ENCODE measurements at regions not wholly inside any gene's neighbourhood (a gene's known extent, or its start where the extent isn't known, plus 50 kb on each side); places are given as distances from the start of the nearest gene placed in this dataset.

DNA sequence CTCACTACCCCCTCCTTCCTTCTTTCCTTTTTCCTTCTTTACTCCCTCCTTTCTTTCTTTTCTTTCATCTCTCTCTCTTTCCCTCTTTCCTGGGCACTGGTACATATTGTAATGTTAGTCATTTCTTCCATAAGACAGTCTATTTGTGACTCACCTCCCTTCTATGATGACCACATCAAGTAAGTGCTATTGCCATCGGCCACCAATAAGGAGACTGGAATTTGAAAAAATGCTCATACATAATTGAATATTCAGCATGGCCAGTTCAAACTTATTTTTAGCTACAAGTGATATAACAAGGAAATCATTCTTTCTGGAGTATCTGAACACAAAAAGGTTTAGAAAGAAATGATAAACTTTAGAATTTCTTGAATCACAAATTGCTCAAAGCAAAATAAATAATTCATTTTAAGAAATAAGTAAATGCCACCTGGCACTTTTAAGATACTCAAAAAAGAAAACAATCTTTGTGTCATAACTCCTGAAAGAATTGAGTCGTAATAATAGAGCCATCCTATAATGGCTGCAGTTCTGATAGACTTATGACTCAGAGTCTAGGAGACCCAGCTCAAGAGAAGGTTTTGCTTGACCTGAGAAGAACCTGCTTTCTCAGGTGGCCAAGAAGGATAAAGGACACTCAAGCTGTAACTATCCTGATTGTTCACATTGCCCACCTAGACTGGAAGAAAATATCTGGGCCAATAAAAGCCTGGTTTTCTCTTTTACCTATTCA lies 51.6 kb upstream of the CCBE1 start:
- no peaks in the 10 kb centered on the region for H3K36me3 Mint-ChIP-seq (ENCODE audit: low read depth)
- H3K9me3 Mint-ChIP-seq (ENCODE audit: low read depth) = no peaks in the 10 kb centered on the region
- H3K4me1 Mint-ChIP-seq = no peaks in the 10 kb centered on the region
- intact Hi-C loops (cut with DNase I, micrococcal nuclease) = no loop called here
- CTCF ChIA-PET = interaction anchor here (0.7 kb wide), 1 partner anchor 289 kb away, joined by 3 read pairs; no protein-coding TSS in a partner anchor
- H3K27ac Mint-ChIP-seq = no peak overlapping the region
- no peak overlapping the region for H3K4me3 Mint-ChIP-seq
- DNase-seq (no peak), ATAC-seq (no peak)
- peaks cover 2% of the 10 kb centered on the region for H3K27me3 Mint-ChIP-seq
- POLR2A ChIA-PET = no interaction called here
